ENCODE measurements at regions not wholly inside any gene's neighbourhood (a gene's known extent, or its start where the extent isn't known, plus 50 kb on each side); places are given as distances from the start of the nearest gene placed in this dataset.

GRCh38 chrX:68913249-68913547 is 84.4 kb downstream of the EFNB1 start:
- no peak for TF ChIP-seq NRF1 (IDR thresholded peaks at IDR 0.05; ENCODE audit: low read depth, low read length)
- no peak for TF ChIP-seq CTCF (IDR thresholded peaks at IDR 0.05)
- TF ChIP-seq MXI1 (IDR thresholded peaks at IDR 0.05; ENCODE audit: low read depth, low read length) = no peak
- no peak for TF ChIP-seq RAD21 (IDR thresholded peaks at IDR 0.05; ENCODE audit: low read length)
- TF ChIP-seq EP300 (IDR thresholded peaks at IDR 0.05; ENCODE audit: borderline replicate concordance in 1 of 2, low read depth in 1 of 2, low read length in 1 of 2) = no peak
- no peak for TF ChIP-seq POLR2AphosphoS5 (IDR thresholded peaks at IDR 0.05; ENCODE audit: low read depth, low read length)
- TF ChIP-seq TCF12 (IDR thresholded peaks at IDR 0.05) = no peak

Data from SK-N-SH (cell line).